ENCODE measurements at regions not wholly inside any gene's neighbourhood (a gene's known extent, or its start where the extent isn't known, plus 50 kb on each side); places are given as distances from the start of the nearest gene placed in this dataset.

- TF ChIP-seq ZBTB37 (CRISPR knock-in tag; IDR thresholded peaks at IDR 0.05) (no peak), ZNF441 (CRISPR knock-in tag; IDR thresholded peaks at IDR 0.05; ENCODE audit: borderline replicate concordance) (no peak), CENPT (CRISPR knock-in tag; IDR thresholded peaks at IDR 0.05; ENCODE audit: low read depth) (no peak), ZNF781 (CRISPR knock-in tag; IDR thresholded peaks at IDR 0.05; ENCODE audit: borderline replicate concordance, not compliant biosample characterization) (no peak), ZBTB49 (CRISPR knock-in tag; IDR thresholded peaks at IDR 0.05; ENCODE audit: borderline replicate concordance) (no peak)
Observed at GRCh38 chr1:105210747-105211146, 1461.0 kb downstream of the AMY1C start (continued).

- Histone ChIP-seq H3K27ac (ENCODE audit: extremely low read length, insufficient read depth, low read length) (no peak overlapping the region), H3K4me2 (ENCODE audit: low read depth, low read length) (no peak overlapping the region), H3K27me3 (ENCODE audit: control insufficient read depth in 1 of 2, insufficient read depth in 2 of 2, low read length in 2 of 2) (no peaks in the 10 kb centered on the region), H2AFZ (ENCODE audit: low read length) (no peak overlapping the region), H3K9me3 (ENCODE audit: low read length) (peaks cover 33% of the 10 kb centered on the region), H3K79me2 (ENCODE audit: insufficient read depth, low read length) (no peaks in the 10 kb centered on the region), H4K20me1 (ENCODE audit: insufficient read depth, low read length) (no peaks in the 10 kb centered on the region), H3K4me1 (ENCODE audit: insufficient read depth, low read length) (no peaks in the 10 kb centered on the region), H3K36me3 (replicated peaks in 1 of 2; ENCODE audit: control insufficient read depth in 1 of 2, insufficient read depth in 2 of 2, low read length in 2 of 2) (no peaks in the 10 kb centered on the region), H3K4me3 (replicated peaks in 1 of 3; ENCODE audit: insufficient read depth in 1 of 3, low read depth in 2 of 3, low read length in 3 of 3) (no peak overlapping the region), H3K9ac (ENCODE audit: insufficient read depth, low read depth, low read length) (no peak overlapping the region)
- DNase-seq (ENCODE audit: low spot score) (no peak), FAIRE-seq (no peak), ATAC-seq (no peak)
- 0% methylated on average over 1 of the region's 1 CpG for WGBS (ENCODE audit: low lambda C conversion rate)
- no TSS peak for BruUV-seq (replicated peaks)
- CTCF ChIA-PET (ENCODE audit: low intra/inter-chr PET ratio, low total read pairs) = no interaction called here
- intact Hi-C loops (cut with micrococcal nuclease; ENCODE audit: unreplicated experiment) (no loop called here), in situ Hi-C loops (cut with HindIII; ENCODE audit: extremely low pct_ligation_motif_present, low pct_unique_long_range_greater_than_20kb) (no loop called here)
- POLR2A ChIA-PET = no interaction called here
- TF ChIP-seq ZNF749 (CRISPR knock-in tag; IDR thresholded peaks at IDR 0.05; ENCODE audit: borderline replicate concordance) = no peak
- no peak for TF ChIP-seq NAIF1 (CRISPR knock-in tag; IDR thresholded peaks at IDR 0.05; ENCODE audit: borderline replicate concordance)
- TF ChIP-seq ZGPAT (CRISPR knock-in tag; IDR thresholded peaks at IDR 0.05) = no peak
- no peak for TF ChIP-seq ZNF431 (CRISPR knock-in tag; IDR thresholded peaks at IDR 0.05; ENCODE audit: borderline replicate concordance, low read depth)
- TF ChIP-seq IRF1 (CRISPR knock-in tag; IDR thresholded peaks at IDR 0.05; ENCODE audit: low read depth) = no peak
- no peak for TF ChIP-seq KDM6A (CRISPR knock-in tag; IDR thresholded peaks at IDR 0.05; ENCODE audit: low read depth)
- no peak for TF ChIP-seq ZNF207 (IDR thresholded peaks at IDR 0.05; ENCODE audit: borderline replicate concordance)
- TF ChIP-seq ZNF282 (IDR thresholded peaks at IDR 0.05; ENCODE audit: partially characterized antibody) = no peak
- TF ChIP-seq KLF15 (CRISPR knock-in tag; IDR thresholded peaks at IDR 0.05; ENCODE audit: borderline replicate concordance) = no peak
- TF ChIP-seq KDM3A (CRISPR knock-in tag; IDR thresholded peaks at IDR 0.05; ENCODE audit: low read depth) = no peak
- no peak for TF ChIP-seq RBAK (CRISPR knock-in tag; IDR thresholded peaks at IDR 0.05)
Observed at GRCh38 chr1:105231378-105231777, 1481.7 kb downstream of the AMY1C start.
